Spleen (tissue), 11 donors: ENCODE measurements at regions not wholly inside any gene's neighbourhood (a gene's known extent, or its start where the extent isn't known, plus 50 kb on each side); places are given as distances from the start of the nearest gene placed in this dataset.

Source experiments
- DNase-seq: peaks from one replicate; pipeline ENCODE4 v3.0.0-alpha.2; 2020
- H3K27ac ChIP-seq, 8 donors: fragments of 200-600 bp; sonication (generic) in 7 of 8; 1 replicate in 4 of 8; 2 replicates in 4 of 8; pipeline versions ENCODE4 v1.5.0 to v1.8.0; 2016 to 2021; ENCODE audit warnings: inconsistent platforms in 4 of 8, mild to moderate bottlenecking in 4 of 8, moderate library complexity in 1 of 8
- H3K27me3 ChIP-seq, 7 donors: fragments of 200-600 bp; sonication (generic) in 6 of 7; replicated peaks in 1 of 7; 1 replicate in 4 of 7; 2 replicates in 3 of 7; pipeline versions ENCODE4 v1.5.0 to v1.8.0; 2016 to 2021; ENCODE audit warnings: inconsistent platforms in 3 of 7, mild to moderate bottlenecking in 1 of 7
- H3K36me3 ChIP-seq, 6 donors: fragments of 200-600 bp; sonication (generic) in 5 of 6; 1 replicate in 4 of 6; 2 replicates in 2 of 6; pipeline versions ENCODE4 v1.5.0 to v1.8.0; 2016 to 2021; ENCODE audit warnings: inconsistent platforms in 2 of 6
- H3K4me1 ChIP-seq, 6 donors: fragments of 200-600 bp; sonication (generic) in 5 of 6; 1 replicate in 3 of 6; 2 replicates in 3 of 6; pipeline versions ENCODE4 v1.5.0 to v1.8.0; 2016 to 2021; ENCODE audit warnings: inconsistent platforms in 3 of 6
- H3K4me3 ChIP-seq, 8 donors: fragments of 200-600 bp; sonication (generic) in 7 of 8; 1 replicate in 4 of 8; 2 replicates in 4 of 8; pipeline versions ENCODE4 v1.5.0 to v1.8.0; 2016 to 2021; ENCODE audit warnings: inconsistent platforms in 4 of 8, mild to moderate bottlenecking in 4 of 8, moderate library complexity in 2 of 8
- H3K9me3 ChIP-seq, 8 donors: fragments of 200-600 bp; sonication (generic) in 7 of 8; 1 replicate in 4 of 8; 2 replicates in 4 of 8; pipeline versions ENCODE4 v1.5.0 to v1.8.0; 2016 to 2021; ENCODE audit warnings: inconsistent platforms in 4 of 8
- CTCF ChIP-seq, 11 experiments: fragments of 200-600 bp in 7 of 11; fragments of 450-650 bp in 4 of 11; sonication (generic) in 4 of 11; IDR thresholded peaks in 8 of 11; conservative IDR thresholded peaks in 3 of 11; 1 replicate in 7 of 11; 2 replicates in 4 of 11; pipeline versions ENCODE4 v1.4.0 to v1.8.0; 2016 to 2021; ENCODE audit warnings: antibody characterized with exemption in 11 of 11, inconsistent platforms in 4 of 11, mild to moderate bottlenecking in 1 of 11
- POLR2A ChIP-seq, 3 donors: fragments of 450-650 bp; IDR thresholded peaks; one replicate each; pipeline ENCODE4 v1.5.1; 2017; ENCODE audit warnings: antibody characterized with exemption in 3 of 3, mild to moderate bottlenecking in 1 of 3
- POLR2AphosphoS5 ChIP-seq, 3 donors: sonication (generic); formaldehyde crosslinking; IDR thresholded peaks; one replicate each; pipeline ENCODE4 v1.5.1; 2017; ENCODE audit warnings: antibody characterized with exemption in 3 of 3
- WGBS, 5 donors: extraction: QIAGEN DNeasy Blood & Tissue Kit in 3 of 5; methylation state at CpG; one replicate each; pipeline versions ENCODE4 v1.1.5 to v1.1.7; 2013 to 2018; 5-methylcytosine and 5-hydroxymethylcytosine counted together
- intact Hi-C: fragments of 100-400 bp; cut with DNase I; formaldehyde crosslinking; loops from one replicate; pipeline ENCODE4 v1.15.0; 2023; ENCODE audit warnings: low total_unique reads
- donor health status: healthy with polysubstance abuse.
- donor health status: DM: no; HTN: no; CAD: no; lungs with moderate emphysema.
- donor health status: DM: no; HTN: no; CAD: no.
- donor health status: Bipolar disorder and iron deficiency.
- donor health status: healthy.
- donor health status: DM: no; HTN: no; CAD: no.
- donor health status: DM: yes; HTN: yes; CAD: no.

DNA sequence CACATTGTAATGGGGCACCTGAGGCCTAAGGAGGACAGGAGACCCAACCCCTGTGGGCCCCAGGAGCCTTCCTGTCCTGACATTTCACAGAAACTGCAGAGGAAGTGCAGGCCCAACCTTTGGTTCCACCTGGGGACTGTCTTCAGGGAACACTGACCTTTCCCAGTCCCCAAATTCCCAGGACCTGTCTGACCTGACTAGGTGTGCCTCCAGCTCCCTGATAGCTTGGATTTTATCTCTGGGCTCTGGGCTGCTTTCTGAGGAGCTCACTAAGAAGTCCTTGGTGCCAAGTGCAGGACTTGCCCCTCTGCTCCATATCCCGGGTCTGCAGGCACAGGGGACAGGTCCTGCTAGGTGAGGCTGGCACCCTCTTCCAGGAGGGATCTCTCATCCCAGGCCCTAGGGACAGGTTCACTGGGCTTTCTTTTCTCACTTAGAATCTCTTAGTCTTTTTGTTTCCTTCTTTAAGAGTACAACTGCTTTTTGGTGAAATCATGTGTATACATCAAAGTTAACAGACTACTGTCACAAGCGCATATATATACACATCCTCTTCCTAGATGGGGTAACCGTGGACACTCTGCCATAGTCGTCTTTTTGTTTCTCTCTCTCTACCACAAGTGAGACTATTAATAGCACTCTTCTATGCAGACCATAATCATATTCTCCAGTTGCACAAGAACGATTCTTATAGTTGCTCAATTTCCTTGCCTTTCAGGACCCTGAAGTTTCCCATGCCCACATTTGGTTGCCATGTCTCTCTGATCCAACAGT, 72.0 kb upstream of the IGLL5 start:
- 24 to 45% (median 32%) methylated on average over 5 of the region's 5 CpGs for WGBS, 5 donors
- no peaks in the 10 kb centered on the region for H3K36me3 ChIP-seq
- intact Hi-C loops: loop anchor here (10.0 kb wide), 1 partner anchor 69 kb away; the partner anchor contains the start of gene IGLL5
- H3K27me3 ChIP-seq: no peaks in the 10 kb centered on the region
- H3K9me3 ChIP-seq: no peaks in the 10 kb centered on the region
- H3K4me3 ChIP-seq: no peak overlapping the region
- peak overlapping the region in 5 of 8 donors; percentile 25 to 87 (median 54) for H3K27ac ChIP-seq
- TF ChIP-seq POLR2AphosphoS5 (IDR thresholded peaks at IDR 0.05) (no peak), POLR2A (IDR thresholded peaks at IDR 0.05) (no peak), CTCF (IDR thresholded peaks at IDR 0.05 in 8 of 11, conservative IDR thresholded peaks at IDR 0.05 in 3 of 11) (no peak)
- H3K4me1 ChIP-seq: peaks cover 0 to 69% (median 45%) of the 10 kb centered on the region in 6 donors
- DNase-seq: peak; percentile 67

DNA sequence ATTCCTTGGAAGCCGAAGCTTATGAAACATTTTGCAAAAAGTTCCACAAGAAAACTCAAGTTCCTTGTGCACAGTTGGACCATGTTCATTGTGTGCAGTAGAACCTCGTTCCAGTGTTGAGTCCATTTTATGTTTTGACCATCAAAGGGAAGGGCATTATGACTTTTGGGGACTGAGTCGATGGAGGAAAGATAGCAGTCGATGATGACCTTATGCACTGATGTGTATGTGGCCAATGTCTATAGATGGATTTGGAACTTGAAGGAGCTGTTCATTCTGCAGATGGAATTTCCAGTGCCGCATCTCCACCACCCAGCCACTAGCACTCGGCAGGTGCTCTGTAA, 71.5 kb upstream of the IGLL5 start:
- Histone ChIP-seq H3K36me3 (no peaks in the 10 kb centered on the region), H3K9me3 (no peaks in the 10 kb centered on the region), H3K27ac (peak overlapping the region in 2 of 8 donors; percentile 59 to 87), H3K4me1 (peaks cover 0 to 74% (median 49%) of the 10 kb centered on the region in 6 donors), H3K4me3 (no peak overlapping the region), H3K27me3 (no peaks in the 10 kb centered on the region)
- 76 to 90% (median 84%) methylated on average over 6 of the region's 6 CpGs for WGBS, 5 donors
- no peak for TF ChIP-seq CTCF (IDR thresholded peaks at IDR 0.05 in 8 of 11, conservative IDR thresholded peaks at IDR 0.05 in 3 of 11)
- TF ChIP-seq POLR2AphosphoS5 (IDR thresholded peaks at IDR 0.05): no peak
- no peak for TF ChIP-seq POLR2A (IDR thresholded peaks at IDR 0.05)
- intact Hi-C loops: loop anchor here (10.0 kb wide), 1 partner anchor 69 kb away; the partner anchor contains the start of gene IGLL5
- DNase-seq: no peak

DNA sequence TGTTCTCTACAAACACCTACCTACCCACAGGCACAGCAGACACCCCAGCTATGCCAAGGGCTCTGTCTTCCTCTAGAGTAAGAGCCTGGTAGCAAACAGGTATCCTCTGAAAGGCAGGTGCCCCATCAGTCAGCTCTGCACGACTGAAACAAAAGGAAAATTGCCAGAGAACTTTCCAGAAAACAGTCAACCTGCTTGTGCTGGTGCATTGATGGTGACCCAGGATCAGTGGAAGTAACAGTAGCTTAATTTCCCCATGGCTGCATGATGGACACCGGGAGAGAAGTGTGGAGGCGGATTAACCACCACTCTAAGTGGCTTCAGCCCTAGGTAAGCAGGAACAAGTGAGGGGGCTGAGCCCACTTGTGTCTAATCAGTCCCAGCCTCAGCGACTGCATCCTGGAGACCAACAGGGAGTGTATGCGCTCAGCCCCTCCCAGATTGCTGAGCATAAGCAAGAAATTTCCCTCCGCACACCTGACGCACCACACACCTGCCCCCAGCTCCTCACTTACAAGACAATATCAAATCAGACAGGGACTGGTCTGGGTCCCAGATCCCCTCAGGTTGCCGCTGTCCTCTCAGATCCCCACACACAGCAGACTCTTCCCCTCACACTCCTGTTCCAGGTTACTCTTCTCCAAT, 70.7 kb upstream of the IGLL5 start:
- H3K4me1 ChIP-seq: peaks cover 0 to 74% (median 48%) of the 10 kb centered on the region in 6 donors
- TF ChIP-seq POLR2AphosphoS5 (IDR thresholded peaks at IDR 0.05) (no peak), CTCF (IDR thresholded peaks at IDR 0.05 in 8 of 11, conservative IDR thresholded peaks at IDR 0.05 in 3 of 11) (no peak), POLR2A (IDR thresholded peaks at IDR 0.05) (no peak)
- no peaks in the 10 kb centered on the region for H3K36me3 ChIP-seq
- no peak overlapping the region for H3K4me3 ChIP-seq
- intact Hi-C loops: loop anchor here (10.0 kb wide), 1 partner anchor 68 kb away; the partner anchor contains the start of gene IGLL5
- H3K27me3 ChIP-seq: no peaks in the 10 kb centered on the region
- 76 to 85% (median 80%) methylated on average over 8 of the region's 8 CpGs for WGBS, 5 donors
- H3K27ac ChIP-seq: peak overlapping the region in 3 of 8 donors; percentile 9 to 87 (median 76)
- DNase-seq: peak; percentile 54
- no peaks in the 10 kb centered on the region for H3K9me3 ChIP-seq
